SHP77 treated with DMSO at 0.1 percent for 48 hours (cell line): ENCODE measurements at regions not wholly inside any gene's neighbourhood (a gene's known extent, or its start where the extent isn't known, plus 50 kb on each side); places are given as distances from the start of the nearest gene placed in this dataset.

Source experiments
- DNase-seq: peaks from one replicate; lab custom pipeline; 2025; lab: John Stamatoyannopoulos, UW

- DNase-seq: no peak
Measured at GRCh38 chr5:68379275-68380036, 163.9 kb downstream of the PIK3R1 start.

DNA sequence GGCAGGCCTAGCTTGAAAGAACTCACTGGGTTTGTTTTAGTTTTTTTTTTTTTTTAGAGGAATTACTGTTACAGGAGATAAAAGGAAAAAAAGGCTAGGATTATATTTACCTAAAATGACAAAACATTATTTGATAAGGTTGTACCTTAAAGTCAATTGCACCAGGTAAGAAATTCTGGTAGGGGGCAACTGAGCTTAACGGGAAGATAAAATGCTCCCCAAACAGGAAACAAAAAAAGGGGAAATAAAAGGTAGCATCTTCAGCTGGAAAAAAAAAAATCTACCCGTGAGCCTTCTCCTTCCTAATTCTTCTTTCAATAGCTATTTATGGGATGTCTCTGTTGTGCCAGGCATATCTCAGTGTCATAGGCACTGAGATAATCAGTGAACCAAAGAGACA is 164.5 kb downstream of the PIK3R1 start:
- DNase-seq: no peak

DNA sequence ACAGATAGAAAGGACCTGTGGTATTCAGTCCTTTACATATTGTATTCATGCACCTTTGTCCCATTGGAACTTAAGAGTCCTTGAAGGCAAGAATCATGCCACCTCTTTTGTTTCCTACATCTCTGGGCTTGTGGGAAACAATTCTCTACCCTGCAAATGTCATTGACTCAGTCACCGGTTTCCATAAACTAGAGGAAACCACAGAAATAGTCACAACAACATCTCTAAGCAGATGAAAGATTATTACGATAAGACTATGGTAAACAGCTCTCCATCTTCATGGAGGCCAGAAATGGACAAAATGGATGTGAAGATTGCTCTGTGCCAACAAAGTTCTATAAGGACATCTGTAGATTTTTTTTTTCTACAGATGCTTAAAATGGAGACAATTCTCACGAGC is 165.5 kb downstream of the PIK3R1 start:
- DNase-seq: no peak

- DNase-seq: no peak
Measured at GRCh38 chr5:68381909-68382308, 166.4 kb downstream of the PIK3R1 start.

DNA sequence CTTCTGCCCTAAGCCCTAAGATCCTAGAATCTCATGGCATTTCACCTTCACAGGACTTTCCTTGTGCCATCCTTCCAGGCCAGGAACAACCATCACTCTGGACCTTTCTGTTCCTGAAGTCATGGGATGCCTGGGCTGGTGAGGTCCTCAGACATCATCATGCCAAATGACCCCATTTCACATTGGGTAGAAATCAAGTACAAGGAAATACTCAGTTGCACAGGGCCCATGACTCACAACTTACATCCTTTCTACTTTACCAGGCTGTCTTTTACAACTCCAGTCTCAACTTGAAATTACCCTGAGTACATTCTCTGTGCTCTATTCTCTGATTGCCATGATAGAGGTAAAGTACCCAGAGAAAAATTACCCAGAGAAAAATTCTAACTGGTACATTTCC is 167.1 kb downstream of the PIK3R1 start:
- DNase-seq: no peak

- no peak for DNase-seq
Measured at GRCh38 chr5:68383888-68384310, 168.3 kb downstream of the PIK3R1 start.

- no peak for DNase-seq
Measured at GRCh38 chr5:68384936-68385594, 169.5 kb downstream of the PIK3R1 start.

DNA sequence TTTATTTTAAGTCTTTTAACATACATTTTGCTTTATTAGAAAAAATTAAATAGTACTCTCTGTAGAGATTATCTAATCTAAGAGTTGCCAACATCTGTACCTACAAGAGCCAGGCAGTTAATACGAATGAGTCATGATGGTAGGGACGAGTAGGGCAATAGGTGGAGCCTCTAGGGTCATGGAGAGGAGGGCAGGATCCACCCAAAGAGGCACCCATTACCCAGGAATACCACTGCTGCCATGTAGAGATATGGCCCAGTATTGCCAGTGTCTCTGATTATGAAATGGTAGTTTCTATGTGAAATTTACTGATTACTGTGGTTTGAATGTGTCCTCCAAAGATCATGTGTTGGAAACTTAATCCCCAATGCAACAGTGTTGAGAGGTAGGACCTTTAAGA is 170.4 kb downstream of the PIK3R1 start:
- DNase-seq: no peak

GRCh38 chr5:68387074-68387796 is 171.7 kb downstream of the PIK3R1 start:
- no peak for DNase-seq

DNA sequence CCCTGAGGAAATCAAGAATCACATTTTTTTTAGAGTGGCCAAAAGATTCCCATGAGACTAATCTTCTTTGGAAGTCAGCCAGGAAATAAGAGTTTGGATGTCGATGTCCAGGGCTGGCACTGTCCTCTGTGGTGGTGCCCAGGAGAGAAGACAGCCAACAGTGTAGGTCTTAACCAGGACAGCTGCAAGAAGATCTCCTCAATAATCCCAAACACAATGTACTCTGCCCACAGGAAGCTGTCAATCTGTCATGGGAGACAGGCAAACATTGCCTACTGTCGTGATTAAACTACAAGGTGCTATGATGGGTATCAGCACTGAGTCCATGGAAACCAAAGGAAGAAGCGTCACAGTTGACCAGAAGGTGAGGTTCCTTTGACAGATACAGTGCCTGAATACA is 174.1 kb downstream of the PIK3R1 start:
- no peak for DNase-seq

DNA sequence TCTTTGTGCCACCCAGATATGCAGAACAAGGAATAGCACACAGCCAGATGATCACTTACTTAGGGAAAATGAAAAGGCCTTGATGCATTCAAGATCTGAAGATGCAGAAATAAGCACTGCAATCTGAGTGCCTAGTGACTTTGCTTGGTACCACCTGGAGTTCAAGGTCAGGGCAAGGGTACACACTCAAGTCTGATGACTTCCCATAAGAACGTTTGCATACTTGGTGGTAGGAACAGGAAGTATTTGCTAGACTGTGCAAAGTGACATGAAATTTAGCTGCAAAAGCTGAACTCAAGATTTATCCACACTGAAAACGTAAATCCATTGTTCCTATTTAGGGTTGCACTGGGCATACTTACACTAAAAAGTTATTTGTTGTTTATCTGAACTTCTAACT is 177.1 kb downstream of the PIK3R1 start:
- DNase-seq: no peak

DNA sequence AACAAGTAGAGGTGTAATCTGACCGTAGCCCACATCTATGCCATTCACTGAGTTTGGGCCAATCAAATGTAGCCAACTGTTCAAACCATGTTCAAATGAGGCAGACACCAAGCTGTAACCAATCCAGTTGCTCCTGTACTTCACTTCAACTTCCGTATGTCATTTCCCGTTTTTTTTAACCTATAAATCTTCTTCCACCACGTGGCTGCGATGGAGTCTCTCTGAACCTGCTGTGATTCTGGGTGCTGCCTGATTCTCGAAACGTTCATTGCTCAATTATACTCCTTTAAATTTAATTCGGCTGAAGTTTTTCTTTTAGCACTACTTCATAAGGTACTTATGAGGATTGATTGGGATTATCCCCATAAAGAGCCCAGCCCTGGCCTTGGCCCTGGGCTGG is 179.7 kb downstream of the PIK3R1 start:
- no peak for DNase-seq

DNA sequence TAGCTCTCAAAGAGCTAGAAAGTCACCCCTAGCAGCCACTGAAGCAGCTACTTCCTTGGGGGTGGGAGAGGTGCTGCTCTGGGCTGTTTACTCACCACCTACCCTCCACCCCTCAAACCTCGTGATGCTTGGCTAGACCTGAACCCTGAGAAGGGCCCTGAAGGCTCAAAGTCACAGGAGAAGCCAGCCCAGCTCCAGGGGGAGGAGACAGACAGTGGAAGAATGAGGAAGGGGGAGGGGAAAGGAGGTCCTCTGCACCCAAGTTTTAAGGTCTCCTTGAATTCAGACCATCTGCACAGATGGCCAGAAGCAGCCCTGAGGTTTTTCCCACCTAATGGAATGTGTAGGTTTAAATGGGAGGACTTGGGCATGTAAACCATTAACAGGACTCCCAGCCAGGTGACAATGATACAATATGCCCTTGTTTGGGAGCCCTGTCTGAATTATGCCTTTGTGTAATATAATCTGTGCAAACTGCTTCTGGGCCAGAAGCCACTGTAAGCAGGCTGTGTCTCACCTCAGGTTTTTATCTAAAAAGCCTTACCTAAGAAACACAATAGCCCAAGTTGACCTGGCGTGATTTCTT is 180.5 kb downstream of the PIK3R1 start:
- no peak for DNase-seq

DNA sequence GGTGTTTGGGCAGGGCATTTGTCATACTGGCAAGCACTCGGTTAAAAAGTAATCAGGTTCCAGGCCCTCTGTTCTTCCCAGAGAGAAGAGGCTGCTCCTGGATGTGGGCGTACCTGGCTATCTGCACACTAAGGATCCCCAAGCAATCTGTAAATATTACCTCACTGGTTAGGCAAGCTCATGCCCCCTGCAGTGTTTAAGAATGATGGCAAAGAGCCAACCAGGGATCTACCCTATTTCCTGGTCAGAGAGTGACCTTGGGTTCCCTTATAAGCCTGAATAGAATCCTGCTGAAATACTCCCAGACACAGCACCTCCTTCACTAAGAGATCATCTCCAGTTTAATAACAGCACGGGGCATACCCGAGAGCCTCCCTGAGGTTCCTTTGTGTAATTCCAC is 181.2 kb downstream of the PIK3R1 start:
- peak; percentile 23 for DNase-seq

GRCh38 chr5:68398146-68398812 is 182.7 kb downstream of the PIK3R1 start:
- no peak for DNase-seq

DNA sequence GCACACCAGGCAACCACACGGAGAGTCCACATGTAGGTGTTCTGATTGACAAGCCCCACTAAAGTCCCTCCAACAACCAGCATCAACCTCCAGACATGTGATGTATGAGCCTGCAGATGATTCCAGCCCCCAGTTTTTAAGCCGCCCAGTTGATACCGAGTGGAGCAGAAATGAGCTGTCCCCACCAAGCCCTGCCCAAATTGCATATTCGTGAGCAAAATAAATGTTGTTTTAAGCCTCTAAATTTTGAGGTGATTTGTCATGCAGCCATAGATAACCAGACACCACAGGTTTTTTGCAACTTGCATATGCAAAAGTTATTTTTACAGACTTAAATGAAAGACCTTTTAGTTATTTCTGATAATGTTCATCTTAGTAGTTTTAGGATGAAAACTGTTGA is 187.7 kb downstream of the PIK3R1 start:
- DNase-seq: no peak

DNA sequence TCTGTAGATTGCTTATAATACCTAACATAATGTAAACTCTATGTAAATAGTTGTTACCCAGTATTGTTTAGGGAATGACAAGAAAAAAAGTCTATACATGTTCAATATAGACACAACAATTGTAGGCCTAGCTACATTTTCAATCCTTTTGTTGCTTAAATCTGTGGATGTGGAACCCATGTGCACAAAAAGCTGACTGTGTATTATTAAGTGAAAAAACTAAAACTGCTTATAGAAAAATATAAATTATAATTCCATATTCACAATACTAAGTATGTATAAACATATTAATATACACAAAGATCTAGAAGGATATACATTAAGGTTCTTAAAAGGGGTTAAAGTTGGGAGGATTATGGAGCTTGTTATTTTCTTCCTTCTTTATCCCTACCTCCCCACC is 188.7 kb downstream of the PIK3R1 start:
- DNase-seq: no peak

- no peak for DNase-seq
Measured at GRCh38 chr5:68405026-68405684, 189.6 kb downstream of the PIK3R1 start.

DNA sequence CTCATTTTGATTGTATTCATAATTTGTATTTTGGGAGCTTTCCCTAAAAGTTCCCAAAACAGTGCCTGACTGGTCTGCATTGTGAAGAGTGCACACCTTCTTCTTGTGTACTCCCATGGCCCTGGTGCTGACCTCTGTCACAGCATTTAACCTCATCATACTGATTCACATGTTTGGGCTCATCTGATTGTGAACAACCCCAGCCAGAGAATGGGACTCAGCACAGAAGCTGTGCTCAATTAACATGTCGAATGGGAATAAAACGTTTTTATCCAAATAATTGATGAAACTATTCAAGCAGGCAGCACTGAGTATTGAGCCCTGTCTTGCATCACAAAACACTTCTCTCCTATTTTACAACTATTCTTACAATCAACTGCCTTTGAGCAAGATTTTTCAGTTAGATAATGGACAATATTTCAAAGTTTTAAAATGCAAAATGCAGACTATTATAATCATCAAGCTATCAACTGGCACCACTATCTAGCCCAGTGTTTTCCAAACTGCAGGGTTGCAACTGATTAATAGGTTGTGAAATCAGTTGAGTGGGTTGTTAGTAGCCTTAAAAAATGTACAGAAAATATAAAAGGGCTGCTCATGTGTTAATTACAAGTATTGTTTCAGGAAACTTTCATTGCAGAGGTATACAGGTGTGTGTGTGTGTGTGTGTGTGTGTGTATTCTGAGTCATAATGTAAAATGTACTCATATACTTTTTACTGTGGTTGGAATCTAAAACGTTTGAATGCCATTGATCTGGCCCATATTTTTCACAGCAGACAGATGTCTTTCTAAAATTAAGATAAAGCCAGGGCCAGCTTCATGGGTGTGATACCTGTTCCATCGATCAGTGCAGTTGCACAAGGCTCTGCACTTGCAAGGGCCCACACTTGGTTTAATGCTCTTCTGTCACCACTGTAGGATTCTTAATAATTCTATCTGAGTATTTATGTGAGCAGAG is 190.5 kb downstream of the PIK3R1 start:
- no peak for DNase-seq

DNA sequence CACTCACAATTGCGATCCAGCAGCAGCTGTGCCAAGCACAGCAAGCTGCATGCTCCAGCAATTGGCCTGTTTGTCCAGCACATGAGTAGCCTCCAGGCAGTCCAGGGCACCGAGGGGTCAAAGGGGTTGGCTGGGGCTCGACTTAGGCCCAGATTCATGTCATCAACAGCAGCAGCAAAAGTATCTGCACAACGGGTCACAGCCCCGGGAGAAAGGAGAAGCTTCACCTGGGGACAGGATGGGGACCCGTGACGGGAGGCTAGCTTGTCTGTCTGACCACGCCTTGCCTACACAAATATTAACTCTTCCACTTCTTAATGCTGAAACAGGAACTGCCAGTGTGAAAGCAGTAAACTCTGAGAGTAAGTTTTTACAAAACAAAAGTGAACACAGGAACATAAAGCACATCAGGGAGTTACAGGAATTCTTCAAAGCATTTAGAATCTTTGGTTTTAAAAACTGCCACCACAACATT is 191.2 kb downstream of the PIK3R1 start:
- no peak for DNase-seq
